DOHH2 (cell line): ENCODE measurements at regions not wholly inside any gene's neighbourhood (a gene's known extent, or its start where the extent isn't known, plus 50 kb on each side); places are given as distances from the start of the nearest gene placed in this dataset.

Experiments
- H3F3A ChIP-seq: fragments of 200-600 bp; sonication (generic), shearing (Covaris generic); 2 replicates; pipeline ENCODE4 v1.6.0; 2016; ENCODE audit warnings: antibody characterized with exemption, mild to moderate bottlenecking; ENCODE audit not compliant: control insufficient read depth, insufficient read depth
- H3K27ac ChIP-seq: fragments of 200-600 bp; sonication (generic); 2 replicates; pipeline ENCODE4 v1.5.1; 2014; ENCODE audit warnings: low read depth, mild to moderate bottlenecking, low read length, moderate library complexity
- H3K27me3 ChIP-seq: fragments of 200-600 bp; sonication (generic); 2 replicates; pipeline ENCODE4 v1.6.1; 2014; ENCODE audit warnings: mild to moderate bottlenecking, low read length, mixed read lengths; ENCODE audit not compliant: control insufficient read depth
- H3K36me3 ChIP-seq: fragments of 200-600 bp; sonication (generic); 2 replicates; pipeline ENCODE4 v1.6.1; 2014; ENCODE audit warnings: mild to moderate bottlenecking, low read length, moderate library complexity, mixed read lengths; ENCODE audit not compliant: control insufficient read depth
- H3K4me1 ChIP-seq: fragments of 200-600 bp; sonication (generic); 2 replicates; pipeline ENCODE4 v1.6.1; 2014; ENCODE audit warnings: mild to moderate bottlenecking, low read length, mixed read lengths; ENCODE audit not compliant: control insufficient read depth
- H3K4me2 ChIP-seq: fragments of 200-600 bp; sonication (generic); 2 replicates; pipeline ENCODE4 v1.6.0; 2014; ENCODE audit warnings: mild to moderate bottlenecking, low read length, moderate library complexity
- H3K4me3 ChIP-seq: fragments of 200-600 bp; sonication (generic); 2 replicates; pipeline ENCODE4 v1.5.1; 2014; ENCODE audit warnings: mild to moderate bottlenecking, low read length, mixed read lengths
- H3K79me2 ChIP-seq: fragments of 200-600 bp; sonication (generic); 2 replicates; pipeline ENCODE4 v1.6.1; 2014; ENCODE audit warnings: mild to moderate bottlenecking, low read length, mixed read lengths; ENCODE audit not compliant: control insufficient read depth
- H3K9me2 ChIP-seq: fragments of 200-600 bp; sonication (generic); replicated peaks from 2 replicates; pipeline ENCODE4 v1.6.1; 2014; ENCODE audit warnings: mild to moderate bottlenecking, low read length, mixed read lengths; ENCODE audit not compliant: control insufficient read depth
- H3K9me3 ChIP-seq: fragments of 200-600 bp; sonication (generic); 2 replicates; pipeline ENCODE4 v1.6.1; 2014; ENCODE audit warnings: antibody characterized with exemption, low read length, mixed read lengths; ENCODE audit not compliant: control insufficient read depth, insufficient read depth
- H4K20me1 ChIP-seq: fragments of 200-600 bp; sonication (generic); 2 replicates; pipeline ENCODE4 v1.6.0; 2014; ENCODE audit warnings: low read depth, mild to moderate bottlenecking, antibody characterized with exemption, low read length, moderate library complexity; ENCODE audit not compliant: control insufficient read depth, insufficient read depth
- CTCF ChIP-seq: fragments of 200-600 bp; sonication (generic); IDR thresholded peaks from one replicate; pipeline ENCODE4 v1.5.1; 2014; ENCODE audit warnings: antibody characterized with exemption, mild to moderate bottlenecking, low read depth, low read length; ENCODE audit not compliant: poor library complexity, severe bottlenecking
- EZH2phosphoT487 ChIP-seq: fragments of 200-600 bp; sonication (generic); IDR thresholded peaks from 2 replicates; pipeline ENCODE4 v1.6.1; 2017; ENCODE audit warnings: borderline replicate concordance, mild to moderate bottlenecking, antibody characterized with exemption, low read length, moderate library complexity, mixed read lengths

GRCh38 chr7:45252857-45253256 is 95.3 kb downstream of the RAMP3 start:
- Histone ChIP-seq H3K27me3 (peaks cover 32% of the 10 kb centered on the region), H3K27ac (no peak overlapping the region), H3F3A (no peaks in the 10 kb centered on the region), H4K20me1 (no peaks in the 10 kb centered on the region; the same call in 1 of the 2 replicates), H3K79me2 (no peaks in the 10 kb centered on the region), H3K4me3 (no peak overlapping the region), H3K4me1 (no peaks in the 10 kb centered on the region), H3K4me2 (no peak overlapping the region), H3K9me3 (no peaks in the 10 kb centered on the region), H3K36me3 (no peaks in the 10 kb centered on the region), H3K9me2 (no peaks in the 10 kb centered on the region)
- TF ChIP-seq CTCF (no peak), EZH2phosphoT487 (no peak)

- Histone ChIP-seq H4K20me1 (no peaks in the 10 kb centered on the region; the same call in 1 of the 2 replicates), H3K4me1 (peaks cover 4% of the 10 kb centered on the region), H3K4me2 (no peak overlapping the region), H3K27ac (no peak overlapping the region), H3K9me3 (no peaks in the 10 kb centered on the region), H3K79me2 (no peaks in the 10 kb centered on the region), H3K4me3 (no peak overlapping the region), H3K9me2 (no peaks in the 10 kb centered on the region), H3F3A (no peaks in the 10 kb centered on the region), H3K27me3 (peaks cover 35% of the 10 kb centered on the region), H3K36me3 (no peaks in the 10 kb centered on the region)
- TF ChIP-seq CTCF, result no peak
- no peak for TF ChIP-seq EZH2phosphoT487
Measured at GRCh38 chr7:45253368-45253767, 95.8 kb downstream of the RAMP3 start.

- no peak for TF ChIP-seq EZH2phosphoT487
- no peak for TF ChIP-seq CTCF
- Histone ChIP-seq H3K9me2 (no peaks in the 10 kb centered on the region), H3K27me3 (peaks cover 30% of the 10 kb centered on the region), H3K36me3 (no peaks in the 10 kb centered on the region), H3K27ac (no peak overlapping the region), H3K4me1 (peaks cover 20% of the 10 kb centered on the region), H3K79me2 (no peaks in the 10 kb centered on the region), H3K4me2 (no peak overlapping the region), H3F3A (no peaks in the 10 kb centered on the region), H3K4me3 (no peak overlapping the region), H3K9me3 (no peaks in the 10 kb centered on the region), H4K20me1 (no peaks in the 10 kb centered on the region; the same call in 1 of the 2 replicates)
Measured at GRCh38 chr7:45255187-45255586, 97.6 kb downstream of the RAMP3 start.

GRCh38 chr7:45256309-45256708 is 98.7 kb downstream of the RAMP3 start:
- Histone ChIP-seq H3K9me2 (no peaks in the 10 kb centered on the region), H3K9me3 (no peaks in the 10 kb centered on the region), H3K36me3 (no peaks in the 10 kb centered on the region), H4K20me1 (no peaks in the 10 kb centered on the region; the same call in 1 of the 2 replicates), H3K4me3 (no peak overlapping the region), H3K4me1 (peaks cover 20% of the 10 kb centered on the region), H3K27ac (no peak overlapping the region), H3K4me2 (no peak overlapping the region), H3K27me3 (peaks cover 26% of the 10 kb centered on the region), H3K79me2 (no peaks in the 10 kb centered on the region), H3F3A (no peaks in the 10 kb centered on the region)
- TF ChIP-seq EZH2phosphoT487, result no peak
- TF ChIP-seq CTCF, result no peak
